Astrocyte of the spinal cord (primary cell): ENCODE measurements at regions not wholly inside any gene's neighbourhood (a gene's known extent, or its start where the extent isn't known, plus 50 kb on each side); places are given as distances from the start of the nearest gene placed in this dataset.

Experiments
- DNase-seq: peaks from one replicate; pipeline ENCODE4 v3.0.0; 2011; ENCODE audit warnings: low read depth, low spot score
- H3K4me3 ChIP-seq: 2 replicates; pipeline ENCODE4 v1.5.1; 2011; ENCODE audit warnings: low read depth, mild to moderate bottlenecking, low read length, moderate library complexity
- in situ Hi-C: cut with HindIII; loops from 2 replicates; pipeline ENCODE4 v1.10.0; 2017; ENCODE audit warnings: low sequenced_read_pairs
- TF ChIP-seq, protein P1 (sequence below): IDR thresholded peaks from 2 replicates; pipeline ENCODE4 v1.5.1; 2012; ENCODE audit warnings: low read depth, mild to moderate bottlenecking, low read length, inconsistent platforms

DNA sequence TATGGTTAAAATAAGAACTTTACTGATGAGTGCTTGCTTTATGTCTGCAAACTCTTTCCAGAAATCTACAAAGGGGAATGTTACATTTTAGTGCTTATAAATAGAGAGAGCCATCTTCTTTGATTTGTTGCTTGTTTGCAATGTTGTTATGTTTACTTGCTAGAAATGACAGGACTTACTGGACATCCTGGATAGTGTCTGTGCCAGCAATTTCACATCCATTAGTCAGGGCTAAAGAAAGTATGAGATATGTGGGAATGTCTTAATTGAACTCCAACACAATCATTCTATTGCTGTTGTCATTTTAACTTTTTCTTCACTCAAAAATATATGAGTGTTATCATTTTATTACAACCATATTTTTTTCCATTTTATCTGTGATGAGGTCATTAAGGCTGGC, 453.2 kb downstream of the TNS3 start:
- no peak overlapping the region for H3K4me3 ChIP-seq
- TF ChIP-seq, protein P1, sequence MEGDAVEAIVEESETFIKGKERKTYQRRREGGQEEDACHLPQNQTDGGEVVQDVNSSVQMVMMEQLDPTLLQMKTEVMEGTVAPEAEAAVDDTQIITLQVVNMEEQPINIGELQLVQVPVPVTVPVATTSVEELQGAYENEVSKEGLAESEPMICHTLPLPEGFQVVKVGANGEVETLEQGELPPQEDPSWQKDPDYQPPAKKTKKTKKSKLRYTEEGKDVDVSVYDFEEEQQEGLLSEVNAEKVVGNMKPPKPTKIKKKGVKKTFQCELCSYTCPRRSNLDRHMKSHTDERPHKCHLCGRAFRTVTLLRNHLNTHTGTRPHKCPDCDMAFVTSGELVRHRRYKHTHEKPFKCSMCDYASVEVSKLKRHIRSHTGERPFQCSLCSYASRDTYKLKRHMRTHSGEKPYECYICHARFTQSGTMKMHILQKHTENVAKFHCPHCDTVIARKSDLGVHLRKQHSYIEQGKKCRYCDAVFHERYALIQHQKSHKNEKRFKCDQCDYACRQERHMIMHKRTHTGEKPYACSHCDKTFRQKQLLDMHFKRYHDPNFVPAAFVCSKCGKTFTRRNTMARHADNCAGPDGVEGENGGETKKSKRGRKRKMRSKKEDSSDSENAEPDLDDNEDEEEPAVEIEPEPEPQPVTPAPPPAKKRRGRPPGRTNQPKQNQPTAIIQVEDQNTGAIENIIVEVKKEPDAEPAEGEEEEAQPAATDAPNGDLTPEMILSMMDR = no peak
- DNase-seq = no peak
- in situ Hi-C loops = no loop called here

GRCh38 chr7:47125529-47125928, 456.4 kb downstream of the TNS3 start:
- H3K4me3 ChIP-seq = no peak overlapping the region
- in situ Hi-C loops = no loop called here
- DNase-seq = no peak
- TF ChIP-seq, protein P1 = no peak

DNA sequence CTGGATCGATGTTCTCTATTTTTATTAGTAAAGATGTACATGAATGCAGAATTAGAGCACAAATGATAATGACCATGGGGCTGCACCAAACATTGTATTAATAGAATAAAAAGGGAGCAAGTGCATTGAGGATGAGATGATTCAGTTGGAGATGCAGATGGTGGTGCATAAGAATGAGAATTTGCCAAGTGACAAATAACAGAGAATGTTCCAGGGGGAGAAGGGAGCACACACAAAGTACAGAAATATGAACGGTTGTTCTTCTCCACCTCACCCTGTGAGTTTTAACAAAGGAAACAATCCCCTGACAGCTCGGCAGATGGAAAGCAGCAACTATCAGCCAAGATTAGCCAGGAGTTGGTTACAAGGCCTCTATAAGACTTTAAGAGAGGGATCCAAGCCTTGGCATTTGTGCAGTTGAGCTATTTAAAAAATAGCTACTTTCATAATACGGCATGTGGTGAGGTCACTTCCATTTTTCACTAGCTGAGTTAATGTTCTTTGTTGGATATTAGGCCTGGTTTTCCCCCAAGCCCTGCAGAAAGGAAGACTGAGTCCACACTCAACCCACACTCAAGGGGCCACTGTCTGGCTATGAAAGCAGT, 462.5 kb downstream of the TNS3 start:
- TF ChIP-seq, protein P1 = no peak
- DNase-seq = no peak
- no peak overlapping the region for H3K4me3 ChIP-seq
- in situ Hi-C loops = no loop called here

GRCh38 chr7:47104206-47104549, 477.7 kb downstream of the TNS3 start:
- no peak overlapping the region for H3K4me3 ChIP-seq
- TF ChIP-seq, protein P1 = no peak
- in situ Hi-C loops = no loop called here
- no peak for DNase-seq

DNA sequence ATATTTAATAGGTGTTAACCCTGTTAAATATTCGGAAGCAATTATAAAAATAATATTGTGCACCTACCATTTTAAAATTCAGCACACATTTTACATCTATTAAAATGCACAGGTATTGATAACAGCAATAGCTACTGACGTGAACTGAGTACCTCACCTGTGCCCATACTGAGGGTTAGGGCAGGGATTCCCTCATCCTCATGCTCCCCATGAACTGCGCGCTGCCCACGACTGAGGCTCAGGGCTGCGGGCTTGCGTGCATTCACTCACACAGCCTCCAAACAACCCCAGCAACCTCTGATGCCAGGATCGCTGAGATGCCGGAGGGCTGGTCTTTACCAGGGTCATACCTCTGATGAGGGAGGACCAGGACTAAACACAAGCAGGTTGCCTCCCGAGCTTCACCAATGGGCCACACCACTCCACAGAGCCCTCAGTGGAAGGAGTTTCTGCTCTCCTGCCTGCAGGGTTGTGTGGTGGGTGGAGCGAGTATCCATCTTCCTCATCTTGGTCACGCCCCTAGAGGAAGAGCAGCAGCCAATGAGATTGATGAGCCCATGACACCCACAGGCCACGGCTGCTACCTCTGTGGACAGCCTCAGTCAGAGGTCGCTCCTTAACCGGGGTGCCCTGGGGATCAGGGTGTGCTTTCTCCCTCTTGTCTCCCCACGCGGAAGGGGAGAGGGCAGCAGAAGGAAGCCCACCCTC, 478.3 kb downstream of the TNS3 start:
- no peak overlapping the region for H3K4me3 ChIP-seq
- in situ Hi-C loops = no loop called here
- TF ChIP-seq, protein P1 = no peak
- DNase-seq = no peak

GRCh38 chr7:47102331-47102841, 479.5 kb downstream of the TNS3 start:
- TF ChIP-seq, protein P1 = no peak
- in situ Hi-C loops = no loop called here
- H3K4me3 ChIP-seq = no peak overlapping the region
- no peak for DNase-seq
